WTC11 (cell line): ENCODE measurements at regions not wholly inside any gene's neighbourhood (a gene's known extent, or its start where the extent isn't known, plus 50 kb on each side); places are given as distances from the start of the nearest gene placed in this dataset.

Experiments
- ATAC-seq: fragments of 200-7000 bp; cut with Tn5 transposase; 2 replicates; pipeline ENCODE4 v1.10.0; 2021; ENCODE audit warnings: mild to moderate bottlenecking, moderate library complexity
- CTCF ChIA-PET: fragments of 300-600 bp; sonication (Branson Sonifier 250); formaldehyde crosslinking; loops from one replicate; lab custom pipeline; 2021; ENCODE audit warnings: antibody characterized with exemption; lab: Charles Lee
- POLR2A ChIA-PET: fragments of 350-600 bp; sonication (Branson Sonifier 250); formaldehyde crosslinking; loops from one replicate; lab custom pipeline; 2021; ENCODE audit warnings: antibody characterized with exemption; lab: Charles Lee
- DNase-seq: peaks from one replicate; pipeline ENCODE4 v3.0.0; 2021; ENCODE audit warnings: low spot score
- H3K27ac Mint-ChIP-seq: 2 replicates; pipeline ENCODE4 v1.8.0; 2021; ENCODE audit warnings: mixed read lengths
- H3K27me3 Mint-ChIP-seq: 2 replicates; pipeline ENCODE4 v1.8.0; 2021; ENCODE audit warnings: low read depth, mild to moderate bottlenecking, moderate library complexity, mixed read lengths
- H3K36me3 Mint-ChIP-seq: 2 replicates; pipeline ENCODE4 v1.8.0; 2021; ENCODE audit warnings: mixed read lengths
- H3K4me1 Mint-ChIP-seq: 2 replicates; pipeline ENCODE4 v1.8.0; 2022; ENCODE audit warnings: mixed read lengths
- H3K4me3 Mint-ChIP-seq: 2 replicates; pipeline ENCODE4 v1.8.0; 2021; ENCODE audit warnings: mild to moderate bottlenecking, moderate library complexity, mixed read lengths
- H3K9me3 Mint-ChIP-seq: 2 replicates; pipeline ENCODE4 v1.8.0; 2021; ENCODE audit warnings: mixed read lengths
- AFF4 ChIP-seq: sonication (generic); formaldehyde crosslinking; IDR thresholded peaks from 2 replicates; pipeline ENCODE4 v1.8.1; 2023; ENCODE audit warnings: mild to moderate bottlenecking, missing genetic modification reagents, borderline replicate concordance
- AR ChIP-seq: fragments of 250-450 bp; sonication (Bioruptor Pico); IDR thresholded peaks from 2 replicates; pipeline ENCODE4 v1.9.0; 2021; ENCODE audit warnings: mild to moderate bottlenecking
- ESRRA ChIP-seq: sonication (generic); formaldehyde crosslinking; IDR thresholded peaks from 2 replicates; pipeline ENCODE4 v1.8.1; 2022; ENCODE audit warnings: mild to moderate bottlenecking, missing genetic modification reagents, borderline replicate concordance
- HMGA2 ChIP-seq: fragments of 250-450 bp; sonication (Bioruptor Pico); IDR thresholded peaks from 2 replicates; pipeline ENCODE4 v1.4.0; 2021; ENCODE audit warnings: mild to moderate bottlenecking, moderate library complexity
- MXD4 ChIP-seq: fragments of 250-450 bp; sonication (Bioruptor Pico); IDR thresholded peaks from 2 replicates; pipeline ENCODE4 v1.8.0; 2021; ENCODE audit warnings: mild to moderate bottlenecking, moderate library complexity, borderline replicate concordance
- NFATC4 ChIP-seq: fragments of 250-450 bp; sonication (Bioruptor Pico); IDR thresholded peaks from 2 replicates; pipeline ENCODE4 v1.9.0; 2021; ENCODE audit warnings: mild to moderate bottlenecking
- STAT6 ChIP-seq: sonication (generic); formaldehyde crosslinking; conservative IDR thresholded peaks from 2 replicates; pipeline ENCODE4 v1.8.1; 2023; ENCODE audit warnings: mild to moderate bottlenecking, low read depth, missing genetic modification reagents, moderate library complexity
- USF2 ChIP-seq: sonication (generic); formaldehyde crosslinking; IDR thresholded peaks from 2 replicates; pipeline ENCODE4 v1.8.1; 2023; ENCODE audit warnings: mild to moderate bottlenecking, missing genetic modification reagents, moderate library complexity
- ZBTB21 ChIP-seq: sonication (generic); formaldehyde crosslinking; IDR thresholded peaks from 2 replicates; pipeline ENCODE4 v1.8.1; 2023; ENCODE audit warnings: mild to moderate bottlenecking, missing genetic modification reagents, borderline replicate concordance
- ZNF219 ChIP-seq: sonication (generic); formaldehyde crosslinking; IDR thresholded peaks from 2 replicates; pipeline ENCODE4 v1.8.0; 2023; ENCODE audit warnings: missing genetic modification reagents, mild to moderate bottlenecking, borderline replicate concordance
- TF ChIP-seq, protein P1 (sequence below): sonication (generic); formaldehyde crosslinking; IDR thresholded peaks from 2 replicates; pipeline ENCODE4 v1.8.0; 2023; ENCODE audit warnings: missing genetic modification reagents
- TF ChIP-seq, protein P2 (sequence below): sonication (generic); formaldehyde crosslinking; IDR thresholded peaks from 2 replicates; pipeline ENCODE4 v1.8.0; 2022; ENCODE audit warnings: missing genetic modification reagents
- TF ChIP-seq, protein P3 (sequence below): sonication (generic); formaldehyde crosslinking; IDR thresholded peaks from 2 replicates; pipeline ENCODE4 v1.8.1; 2023; ENCODE audit warnings: mild to moderate bottlenecking, missing genetic modification reagents

DNA sequence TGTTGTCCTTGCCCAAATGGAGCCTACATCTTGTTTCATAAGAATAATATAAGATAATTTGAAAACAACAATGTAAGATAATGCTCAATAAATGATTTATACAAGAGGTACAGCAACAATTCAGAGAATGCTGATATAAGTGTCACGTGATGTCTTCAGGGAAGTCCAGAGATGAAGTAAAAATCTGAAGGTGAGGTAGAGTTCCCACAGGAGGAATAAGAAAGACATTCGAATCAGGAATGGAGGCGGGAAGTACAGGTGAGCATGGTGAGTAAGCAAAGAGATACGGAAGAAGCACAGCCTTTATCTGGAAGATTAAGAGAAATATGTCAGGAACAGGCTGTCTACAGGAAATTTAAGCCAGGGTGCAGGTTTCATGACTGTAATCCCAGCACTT lies 165.9 kb upstream of the MARCKS start (continued):
- TF ChIP-seq AR (CRISPR knock-in tag): no peak

DNA sequence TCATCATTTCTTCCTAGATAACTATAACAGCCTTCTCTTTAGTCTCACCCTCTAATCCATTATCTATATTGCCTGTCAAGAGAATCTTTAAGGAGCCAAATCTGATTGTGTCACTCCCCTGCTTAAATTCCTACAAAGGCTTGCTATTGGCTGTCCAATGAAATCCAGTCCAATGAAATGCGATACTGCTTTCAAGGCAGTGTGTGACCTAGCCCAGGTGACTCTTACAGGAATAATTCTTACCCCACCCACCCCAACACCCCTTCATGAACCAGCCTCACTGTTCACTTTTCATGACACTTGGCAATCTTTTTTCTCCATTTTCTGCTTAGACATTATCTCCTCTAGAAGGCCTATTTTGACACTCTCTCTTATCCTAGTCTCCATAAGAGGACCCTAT lies 163.3 kb upstream of the MARCKS start:
- Mint-ChIP-seq H3K9me3 (no peaks in the 10 kb centered on the region), H3K36me3 (no peaks in the 10 kb centered on the region), H3K27ac (no peak overlapping the region; the same call in 1 of the 2 replicates), H3K4me3 (no peak overlapping the region), H3K27me3 (no peaks in the 10 kb centered on the region), H3K4me1 (peaks cover 7% of the 10 kb centered on the region)
- POLR2A ChIA-PET: no interaction called here
- ATAC-seq (no peak), DNase-seq (no peak)
- TF ChIP-seq ZNF219 (CRISPR knock-in tag): no peak
- TF ChIP-seq USF2 (CRISPR knock-in tag): no peak
- TF ChIP-seq ZBTB21 (CRISPR knock-in tag): no peak
- TF ChIP-seq, protein P1, sequence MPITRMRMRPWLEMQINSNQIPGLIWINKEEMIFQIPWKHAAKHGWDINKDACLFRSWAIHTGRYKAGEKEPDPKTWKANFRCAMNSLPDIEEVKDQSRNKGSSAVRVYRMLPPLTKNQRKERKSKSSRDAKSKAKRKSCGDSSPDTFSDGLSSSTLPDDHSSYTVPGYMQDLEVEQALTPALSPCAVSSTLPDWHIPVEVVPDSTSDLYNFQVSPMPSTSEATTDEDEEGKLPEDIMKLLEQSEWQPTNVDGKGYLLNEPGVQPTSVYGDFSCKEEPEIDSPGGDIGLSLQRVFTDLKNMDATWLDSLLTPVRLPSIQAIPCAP (CRISPR knock-in tag): no peak
- TF ChIP-seq, protein P2, sequence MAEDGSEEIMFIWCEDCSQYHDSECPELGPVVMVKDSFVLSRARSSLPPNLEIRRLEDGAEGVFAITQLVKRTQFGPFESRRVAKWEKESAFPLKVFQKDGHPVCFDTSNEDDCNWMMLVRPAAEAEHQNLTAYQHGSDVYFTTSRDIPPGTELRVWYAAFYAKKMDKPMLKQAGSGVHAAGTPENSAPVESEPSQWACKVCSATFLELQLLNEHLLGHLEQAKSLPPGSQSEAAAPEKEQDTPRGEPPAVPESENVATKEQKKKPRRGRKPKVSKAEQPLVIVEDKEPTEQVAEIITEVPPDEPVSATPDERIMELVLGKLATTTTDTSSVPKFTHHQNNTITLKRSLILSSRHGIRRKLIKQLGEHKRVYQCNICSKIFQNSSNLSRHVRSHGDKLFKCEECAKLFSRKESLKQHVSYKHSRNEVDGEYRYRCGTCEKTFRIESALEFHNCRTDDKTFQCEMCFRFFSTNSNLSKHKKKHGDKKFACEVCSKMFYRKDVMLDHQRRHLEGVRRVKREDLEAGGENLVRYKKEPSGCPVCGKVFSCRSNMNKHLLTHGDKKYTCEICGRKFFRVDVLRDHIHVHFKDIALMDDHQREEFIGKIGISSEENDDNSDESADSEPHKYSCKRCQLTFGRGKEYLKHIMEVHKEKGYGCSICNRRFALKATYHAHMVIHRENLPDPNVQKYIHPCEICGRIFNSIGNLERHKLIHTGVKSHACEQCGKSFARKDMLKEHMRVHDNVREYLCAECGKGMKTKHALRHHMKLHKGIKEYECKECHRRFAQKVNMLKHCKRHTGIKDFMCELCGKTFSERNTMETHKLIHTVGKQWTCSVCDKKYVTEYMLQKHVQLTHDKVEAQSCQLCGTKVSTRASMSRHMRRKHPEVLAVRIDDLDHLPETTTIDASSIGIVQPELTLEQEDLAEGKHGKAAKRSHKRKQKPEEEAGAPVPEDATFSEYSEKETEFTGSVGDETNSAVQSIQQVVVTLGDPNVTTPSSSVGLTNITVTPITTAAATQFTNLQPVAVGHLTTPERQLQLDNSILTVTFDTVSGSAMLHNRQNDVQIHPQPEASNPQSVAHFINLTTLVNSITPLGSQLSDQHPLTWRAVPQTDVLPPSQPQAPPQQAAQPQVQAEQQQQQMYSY (CRISPR knock-in tag): no peak
- TF ChIP-seq NFATC4 (CRISPR knock-in tag): no peak
- no peak for TF ChIP-seq AFF4 (CRISPR knock-in tag)
- no peak for TF ChIP-seq STAT6
- TF ChIP-seq HMGA2 (CRISPR knock-in tag): no peak
- TF ChIP-seq ESRRA (CRISPR knock-in tag): no peak
- TF ChIP-seq, protein P3, sequence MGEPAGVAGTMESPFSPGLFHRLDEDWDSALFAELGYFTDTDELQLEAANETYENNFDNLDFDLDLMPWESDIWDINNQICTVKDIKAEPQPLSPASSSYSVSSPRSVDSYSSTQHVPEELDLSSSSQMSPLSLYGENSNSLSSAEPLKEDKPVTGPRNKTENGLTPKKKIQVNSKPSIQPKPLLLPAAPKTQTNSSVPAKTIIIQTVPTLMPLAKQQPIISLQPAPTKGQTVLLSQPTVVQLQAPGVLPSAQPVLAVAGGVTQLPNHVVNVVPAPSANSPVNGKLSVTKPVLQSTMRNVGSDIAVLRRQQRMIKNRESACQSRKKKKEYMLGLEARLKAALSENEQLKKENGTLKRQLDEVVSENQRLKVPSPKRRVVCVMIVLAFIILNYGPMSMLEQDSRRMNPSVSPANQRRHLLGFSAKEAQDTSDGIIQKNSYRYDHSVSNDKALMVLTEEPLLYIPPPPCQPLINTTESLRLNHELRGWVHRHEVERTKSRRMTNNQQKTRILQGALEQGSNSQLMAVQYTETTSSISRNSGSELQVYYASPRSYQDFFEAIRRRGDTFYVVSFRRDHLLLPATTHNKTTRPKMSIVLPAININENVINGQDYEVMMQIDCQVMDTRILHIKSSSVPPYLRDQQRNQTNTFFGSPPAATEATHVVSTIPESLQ (CRISPR knock-in tag): no peak
- TF ChIP-seq MXD4 (CRISPR knock-in tag): no peak
- TF ChIP-seq, all 79 proteins: peak for 0
- CTCF ChIA-PET: no interaction called here
